H9 (cell line): ENCODE measurements at regions not wholly inside any gene's neighbourhood (a gene's known extent, or its start where the extent isn't known, plus 50 kb on each side); places are given as distances from the start of the nearest gene placed in this dataset.

Experiments
- DNase-seq: peaks from one replicate; pipeline ENCODE4 v3.0.0-alpha.2; 2017
- H2AFZ ChIP-seq: one replicate; pipeline ENCODE4 v1.6.1; 2013; ENCODE audit warnings: mild to moderate bottlenecking, low read length, control low read depth, moderate library complexity
- H2AK5ac ChIP-seq: 2 replicates; pipeline ENCODE4 v1.6.1; 2013; ENCODE audit warnings: low read length, control low read depth, mixed read lengths; ENCODE audit not compliant: insufficient read length
- H2BK120ac ChIP-seq: one replicate; pipeline ENCODE4 v1.6.1; 2013; ENCODE audit warnings: low read depth, mild to moderate bottlenecking, low read length, control low read depth, inconsistent platforms; ENCODE audit not compliant: poor library complexity, severe bottlenecking
- H2BK12ac ChIP-seq: 2 replicates; pipeline ENCODE4 v1.6.1; 2013; ENCODE audit warnings: low read length, control low read depth, mixed read lengths, low read depth; ENCODE audit not compliant: insufficient read length
- H2BK15ac ChIP-seq: 2 replicates; pipeline ENCODE4 v1.6.1; 2013; ENCODE audit warnings: low read depth, low read length, control low read depth
- H2BK20ac ChIP-seq: one replicate; pipeline ENCODE4 v1.6.1; 2013; ENCODE audit warnings: low read depth, mild to moderate bottlenecking, low read length, control low read depth, inconsistent platforms; ENCODE audit not compliant: poor library complexity, severe bottlenecking
- H2BK5ac ChIP-seq: 2 replicates; pipeline ENCODE4 v1.6.1; 2013; ENCODE audit warnings: low read length, control low read depth, mixed read lengths; ENCODE audit not compliant: insufficient read length
- H3K14ac ChIP-seq: 2 replicates; pipeline ENCODE4 v1.6.1; 2013; ENCODE audit warnings: low read length, control low read depth; ENCODE audit not compliant: insufficient read depth
- H3K18ac ChIP-seq: 2 replicates; pipeline ENCODE4 v1.6.1; 2013; ENCODE audit warnings: low read depth, mild to moderate bottlenecking, mixed read lengths, low read length, control low read depth; ENCODE audit not compliant: insufficient read length
- H3K23ac ChIP-seq: 2 replicates; pipeline ENCODE4 v1.6.1; 2013; ENCODE audit warnings: low read length, control low read depth, mixed read lengths, low read depth; ENCODE audit not compliant: insufficient read length
- H3K23me2 ChIP-seq: 2 replicates; pipeline ENCODE4 v1.6.1; 2013; ENCODE audit warnings: low read depth, mild to moderate bottlenecking, mixed read lengths, low read length, control low read depth; ENCODE audit not compliant: insufficient read length, poor library complexity, severe bottlenecking
- H3K27ac ChIP-seq: 2 replicates; pipeline ENCODE4 v1.5.1; 2013; ENCODE audit warnings: low read length, control low read depth, mixed read lengths, low read depth; ENCODE audit not compliant: insufficient read length
- H3K27me3 ChIP-seq: 2 replicates; pipeline ENCODE4 v1.6.1; 2013; ENCODE audit warnings: low read length, control low read depth, inconsistent platforms; ENCODE audit not compliant: insufficient read depth
- H3K4ac ChIP-seq: 2 replicates; pipeline ENCODE4 v1.6.1; 2013; ENCODE audit warnings: low read depth, mild to moderate bottlenecking, control low read depth, inconsistent platforms, low read length, moderate library complexity
- H3K4me1 ChIP-seq: 2 replicates; pipeline ENCODE4 v1.6.1; 2013; ENCODE audit warnings: low read length, control low read depth, inconsistent platforms; ENCODE audit not compliant: insufficient read depth
- H3K4me2 ChIP-seq: 2 replicates; pipeline ENCODE4 v1.6.1; 2013; ENCODE audit warnings: low read length, control low read depth, mixed read lengths; ENCODE audit not compliant: insufficient read length, insufficient read depth
- H3K56ac ChIP-seq: 2 replicates; pipeline ENCODE4 v1.6.1; 2013; ENCODE audit warnings: low read depth, mild to moderate bottlenecking, mixed read lengths, low read length, control low read depth; ENCODE audit not compliant: insufficient read length
- H3K79me1 ChIP-seq: 2 replicates; pipeline ENCODE4 v1.6.1; 2013; ENCODE audit warnings: low read depth, mild to moderate bottlenecking, moderate library complexity, low read length, control low read depth, inconsistent platforms; ENCODE audit not compliant: insufficient read depth, poor library complexity, severe bottlenecking
- H3K79me2 ChIP-seq: 2 replicates; pipeline ENCODE4 v1.6.1; 2013; ENCODE audit warnings: low read length, control low read depth, inconsistent platforms; ENCODE audit not compliant: insufficient read depth
- H3K9ac ChIP-seq: 2 replicates; pipeline ENCODE4 v1.6.1; 2013; ENCODE audit warnings: low read length, control low read depth, mixed read lengths; ENCODE audit not compliant: insufficient read length; ENCODE audit errors: extremely low read depth
- H3K9me3 ChIP-seq: one replicate; pipeline ENCODE4 v1.6.1; 2013; ENCODE audit warnings: low read depth, low read length, inconsistent platforms; ENCODE audit not compliant: control insufficient read depth
- H3T11ph ChIP-seq: one replicate; pipeline ENCODE4 v1.6.1; 2013; ENCODE audit warnings: mild to moderate bottlenecking, low read length, control low read depth, inconsistent platforms
- H4K20me1 ChIP-seq: one replicate; pipeline ENCODE4 v1.6.1; 2013; ENCODE audit not compliant: control insufficient read depth, insufficient read length, insufficient read depth
- H4K5ac ChIP-seq: 2 replicates; pipeline ENCODE4 v1.6.1; 2013; ENCODE audit warnings: low read depth, mild to moderate bottlenecking, mixed read lengths, low read length, control low read depth; ENCODE audit not compliant: insufficient read length
- H4K8ac ChIP-seq: replicated peaks from 2 replicates; pipeline ENCODE4 v1.6.1; 2013; ENCODE audit warnings: low read length, control low read depth, mixed read lengths, low read depth; ENCODE audit not compliant: insufficient read length
- H4K91ac ChIP-seq: 2 replicates; pipeline ENCODE4 v1.6.1; 2013; ENCODE audit warnings: low read depth, mild to moderate bottlenecking, moderate library complexity, mixed read lengths, low read length, control low read depth; ENCODE audit not compliant: insufficient read length
- H3K27ac Mint-ChIP-seq, 3 experiments: 2 replicates in 2 of 3; 3 replicates in 1 of 3; pipeline ENCODE4 v1.8.0; 2020 to 2021; ENCODE audit warnings: mixed read lengths in 3 of 3, mild to moderate bottlenecking in 1 of 3, moderate library complexity in 1 of 3
- H3K27me3 Mint-ChIP-seq: 2 replicates; pipeline ENCODE4 v1.8.0; 2021; ENCODE audit warnings: low read depth, mild to moderate bottlenecking, moderate library complexity, mixed read lengths
- H3K36me3 Mint-ChIP-seq, 3 experiments: 2 replicates in 2 of 3; 3 replicates in 1 of 3; pipeline ENCODE4 v1.8.0; 2020 to 2021; ENCODE audit warnings: low read depth in 3 of 3, mixed read lengths in 3 of 3; ENCODE audit not compliant: insufficient read depth in 1 of 3
- H3K4me1 Mint-ChIP-seq, 2 experiments: 2 replicates each; pipeline ENCODE4 v1.8.0; 2020; ENCODE audit warnings: mixed read lengths in 2 of 2
- H3K4me3 Mint-ChIP-seq, 2 experiments: 2 replicates in 1 of 2; 3 replicates in 1 of 2; pipeline ENCODE4 v1.8.0; 2020 to 2021; ENCODE audit warnings: mild to moderate bottlenecking in 2 of 2, mixed read lengths in 2 of 2, moderate library complexity in 1 of 2
- H3K9me3 Mint-ChIP-seq, 2 experiments: 2 replicates in 1 of 2; 3 replicates in 1 of 2; pipeline ENCODE4 v1.8.0; 2020; ENCODE audit warnings: mild to moderate bottlenecking in 2 of 2, mixed read lengths in 2 of 2, moderate library complexity in 1 of 2
- WGBS: extraction: QIAGEN DNeasy Blood & Tissue Kit; methylation state at CpG from one replicate; pipeline ENCODE4 v1.1.7; 2013; ENCODE audit warnings: missing lambda C conversion rate, low lambda C conversion rate, mixed read lengths; ENCODE audit not compliant: insufficient read length; ENCODE audit errors: extremely low coverage; 5-methylcytosine and 5-hydroxymethylcytosine counted together
- TF ChIP-seq, protein P1 (sequence below): fragments of 200-600 bp; sonication (generic); conservative IDR thresholded peaks from 3 replicates; pipeline ENCODE4 v1.8.0; 2021; ENCODE audit warnings: antibody characterized with exemption, mild to moderate bottlenecking

DNA sequence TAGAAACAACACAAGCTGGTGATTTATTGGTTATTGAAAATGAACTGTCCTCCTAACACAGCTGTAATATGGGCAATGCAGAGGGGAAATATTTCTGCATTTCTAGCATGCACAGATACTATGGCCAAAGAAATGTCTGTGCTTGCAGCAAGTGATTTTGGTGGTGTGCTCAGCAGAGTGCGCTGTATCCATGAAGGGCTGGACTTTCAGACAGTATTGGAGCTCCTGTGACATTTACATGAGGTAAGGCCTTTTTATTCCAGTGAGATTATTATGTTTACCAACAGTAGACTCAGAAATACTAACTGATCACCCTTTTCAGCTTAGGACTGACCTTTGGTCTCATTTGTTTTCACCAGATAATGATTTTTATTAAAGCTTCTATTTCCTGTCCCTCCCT lies 1302.6 kb upstream of the EPHA6 start:
- H4K91ac ChIP-seq: no peak overlapping the region
- peaks cover 1 to 2% of the 10 kb centered on the region in 2 experiments; a peak in 2 of 4 replicates for H3K4me1 Mint-ChIP-seq
- no peak overlapping the region for H2BK12ac ChIP-seq
- WGBS: no CpG with 5 or more reads among the region's 1 CpG
- H3K23me2 ChIP-seq: no peaks in the 10 kb centered on the region
- H3T11ph ChIP-seq: no peak overlapping the region
- H3K79me2 ChIP-seq: no peaks in the 10 kb centered on the region
- H3K36me3 Mint-ChIP-seq: no peaks in the 10 kb centered on the region; a peak in 1 of 7 replicates
- no peak overlapping the region for H2BK15ac ChIP-seq
- H3K4ac ChIP-seq: no peak overlapping the region
- H3K27me3 ChIP-seq: no peaks in the 10 kb centered on the region
- TF ChIP-seq, protein P1, sequence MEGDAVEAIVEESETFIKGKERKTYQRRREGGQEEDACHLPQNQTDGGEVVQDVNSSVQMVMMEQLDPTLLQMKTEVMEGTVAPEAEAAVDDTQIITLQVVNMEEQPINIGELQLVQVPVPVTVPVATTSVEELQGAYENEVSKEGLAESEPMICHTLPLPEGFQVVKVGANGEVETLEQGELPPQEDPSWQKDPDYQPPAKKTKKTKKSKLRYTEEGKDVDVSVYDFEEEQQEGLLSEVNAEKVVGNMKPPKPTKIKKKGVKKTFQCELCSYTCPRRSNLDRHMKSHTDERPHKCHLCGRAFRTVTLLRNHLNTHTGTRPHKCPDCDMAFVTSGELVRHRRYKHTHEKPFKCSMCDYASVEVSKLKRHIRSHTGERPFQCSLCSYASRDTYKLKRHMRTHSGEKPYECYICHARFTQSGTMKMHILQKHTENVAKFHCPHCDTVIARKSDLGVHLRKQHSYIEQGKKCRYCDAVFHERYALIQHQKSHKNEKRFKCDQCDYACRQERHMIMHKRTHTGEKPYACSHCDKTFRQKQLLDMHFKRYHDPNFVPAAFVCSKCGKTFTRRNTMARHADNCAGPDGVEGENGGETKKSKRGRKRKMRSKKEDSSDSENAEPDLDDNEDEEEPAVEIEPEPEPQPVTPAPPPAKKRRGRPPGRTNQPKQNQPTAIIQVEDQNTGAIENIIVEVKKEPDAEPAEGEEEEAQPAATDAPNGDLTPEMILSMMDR: no peak
- no peak overlapping the region for H2BK5ac ChIP-seq
- H3K18ac ChIP-seq: no peak overlapping the region
- H3K27ac Mint-ChIP-seq: no peak overlapping the region
- no peaks in the 10 kb centered on the region for H3K27me3 Mint-ChIP-seq
- H3K79me1 ChIP-seq: no peaks in the 10 kb centered on the region
- H3K9me3 ChIP-seq: no peaks in the 10 kb centered on the region
- no peaks in the 10 kb centered on the region for H3K4me1 ChIP-seq
- H2AFZ ChIP-seq: no peak overlapping the region
- H3K27ac ChIP-seq: no peak overlapping the region
- no peak overlapping the region for H2BK120ac ChIP-seq
- H3K4me2 ChIP-seq: no peak overlapping the region
- H2BK20ac ChIP-seq: no peak overlapping the region
- no peak overlapping the region for H3K56ac ChIP-seq
- no peak overlapping the region for H4K8ac ChIP-seq
- no peak for DNase-seq
- H3K9ac ChIP-seq: no peak overlapping the region
- H3K14ac ChIP-seq: no peak overlapping the region
- H4K5ac ChIP-seq: no peak overlapping the region
- peaks cover 0 to 12% of the 10 kb centered on the region in 2 experiments; a peak in 3 of 5 replicates for H3K9me3 Mint-ChIP-seq
- no peaks in the 10 kb centered on the region for H4K20me1 ChIP-seq
- no peak overlapping the region for H3K23ac ChIP-seq
- no peak overlapping the region for H2AK5ac ChIP-seq
- H3K4me3 Mint-ChIP-seq: no peak overlapping the region
